Type B pancreatic cell (in vitro differentiated cells): ENCODE measurements at regions not wholly inside any gene's neighbourhood (a gene's known extent, or its start where the extent isn't known, plus 50 kb on each side); places are given as distances from the start of the nearest gene placed in this dataset.
"Not testable (repeated sequence)": the region's sequence is repeated elsewhere in the genome, so short reads cannot be mapped to it uniquely, and the experiment has no call there.

ENCODE experiments used
- DNase-seq: peaks from one replicate; pipeline ENCODE4 v3.0.0; 2021; ENCODE audit warnings: mixed read lengths; ENCODE audit not compliant: unreplicated experiment; ENCODE audit errors: extremely low spot score
- H3K27ac Mint-ChIP-seq: 2 replicates; pipeline ENCODE4 v1.8.0; 2021; ENCODE audit warnings: mild to moderate bottlenecking, mixed read lengths
- H3K27me3 Mint-ChIP-seq: 2 replicates; pipeline ENCODE4 v1.8.0; 2021; ENCODE audit warnings: mixed read lengths
- H3K36me3 Mint-ChIP-seq: 2 replicates; pipeline ENCODE4 v1.8.0; 2021; ENCODE audit warnings: mixed read lengths
- H3K4me1 Mint-ChIP-seq: one replicate; pipeline ENCODE4 v1.8.0; 2021; ENCODE audit warnings: mixed read lengths; ENCODE audit not compliant: unreplicated experiment
- H3K4me3 Mint-ChIP-seq: 2 replicates; pipeline ENCODE4 v1.8.0; 2021; ENCODE audit warnings: mild to moderate bottlenecking, mixed read lengths
- H3K9me3 Mint-ChIP-seq: 2 replicates; pipeline ENCODE4 v1.8.0; 2021; ENCODE audit warnings: mixed read lengths
- CTCF ChIP-seq: fragments of 200-600 bp; sonication (generic); conservative IDR thresholded peaks from 2 replicates; pipeline ENCODE4 v1.5.0; 2021; ENCODE audit warnings: antibody characterized with exemption, mild to moderate bottlenecking

GRCh38 chr4:155062948-155063347 is 145.5 kb upstream of the NPY2R start:
- H3K27me3 Mint-ChIP-seq, result no peaks in the 10 kb centered on the region
- DNase-seq, result no peak
- no peak overlapping the region for H3K27ac Mint-ChIP-seq
- no peak for TF ChIP-seq CTCF
- H3K36me3 Mint-ChIP-seq, result no peaks in the 10 kb centered on the region
- H3K9me3 Mint-ChIP-seq, result no peaks in the 10 kb centered on the region
- no peaks in the 10 kb centered on the region for H3K4me1 Mint-ChIP-seq
- no peak overlapping the region for H3K4me3 Mint-ChIP-seq

GRCh38 chr4:155064934-155065333 is 143.5 kb upstream of the NPY2R start:
- not testable (repeated sequence) for H3K9me3 Mint-ChIP-seq, H3K36me3 Mint-ChIP-seq, H3K4me1 Mint-ChIP-seq, H3K27me3 Mint-ChIP-seq, DNase-seq, H3K27ac Mint-ChIP-seq, H3K4me3 Mint-ChIP-seq

GRCh38 chr4:155066871-155067270 is 141.6 kb upstream of the NPY2R start:
- Mint-ChIP-seq H3K9me3 (no peaks in the 10 kb centered on the region), H3K27me3 (no peaks in the 10 kb centered on the region), H3K27ac (no peak overlapping the region), H3K4me1 (no peaks in the 10 kb centered on the region), H3K36me3 (no peaks in the 10 kb centered on the region), H3K4me3 (no peak overlapping the region)
- no peak for DNase-seq
- no peak for TF ChIP-seq CTCF

- Mint-ChIP-seq H3K4me1 (no peaks in the 10 kb centered on the region), H3K27ac (no peak overlapping the region), H3K27me3 (no peaks in the 10 kb centered on the region), H3K4me3 (no peak overlapping the region), H3K9me3 (no peaks in the 10 kb centered on the region), H3K36me3 (no peaks in the 10 kb centered on the region)
- TF ChIP-seq CTCF, result no peak
- no peak for DNase-seq
Observed at GRCh38 chr4:155071962-155072361, 136.5 kb upstream of the NPY2R start.

GRCh38 chr4:155072417-155072816 is 136.0 kb upstream of the NPY2R start:
- H3K27ac Mint-ChIP-seq, result no peak overlapping the region
- H3K4me3 Mint-ChIP-seq, result no peak overlapping the region
- no peaks in the 10 kb centered on the region for H3K4me1 Mint-ChIP-seq
- no peaks in the 10 kb centered on the region for H3K36me3 Mint-ChIP-seq
- H3K9me3 Mint-ChIP-seq, result no peaks in the 10 kb centered on the region
- no peak for TF ChIP-seq CTCF
- no peak for DNase-seq
- no peaks in the 10 kb centered on the region for H3K27me3 Mint-ChIP-seq

- no peak for DNase-seq
Observed at GRCh38 chr4:155073852-155074251, 134.6 kb upstream of the NPY2R start.

More at GRCh38 chr4:155073852-155074251, 134.6 kb upstream of the NPY2R start:
- no peak overlapping the region for H3K4me3 Mint-ChIP-seq
- no peaks in the 10 kb centered on the region for H3K27me3 Mint-ChIP-seq
- TF ChIP-seq CTCF, result no peak
- H3K4me1 Mint-ChIP-seq, result no peaks in the 10 kb centered on the region
- H3K27ac Mint-ChIP-seq, result no peak overlapping the region
- no peaks in the 10 kb centered on the region for H3K36me3 Mint-ChIP-seq
- H3K9me3 Mint-ChIP-seq, result no peaks in the 10 kb centered on the region
